ENCODE measurements at regions not wholly inside any gene's neighbourhood (a gene's known extent, or its start where the extent isn't known, plus 50 kb on each side); places are given as distances from the start of the nearest gene placed in this dataset.

- ATAC-seq = no peak
- intact Hi-C loops (cut with DNase I) = no loop called here
- no peak for DNase-seq (ENCODE audit: low spot score)
These were observed 69.6 kb upstream of the BARHL2 start for GRCh38 chr1:90786709-90787108.

GRCh38 chr1:90784186-90784847 lies 67.2 kb upstream of the BARHL2 start:
- ATAC-seq = no peak
- intact Hi-C loops (cut with DNase I) = no loop called here

GRCh38 chr1:90783181-90783580 lies 66.1 kb upstream of the BARHL2 start:
- intact Hi-C loops (cut with DNase I) = no loop called here
- DNase-seq (ENCODE audit: low spot score) = no peak
- no peak for ATAC-seq

More at GRCh38 chr1:90784186-90784847, 67.2 kb upstream of the BARHL2 start:
- no peak for DNase-seq (ENCODE audit: low spot score)

GRCh38 chr1:90782046-90782445 lies 64.9 kb upstream of the BARHL2 start:
- intact Hi-C loops (cut with DNase I) = no loop called here
- ATAC-seq (no peak), DNase-seq (ENCODE audit: low spot score) (no peak)

GRCh38 chr1:90781534-90781933 lies 64.4 kb upstream of the BARHL2 start:
- ATAC-seq (no peak), DNase-seq (ENCODE audit: low spot score) (no peak)
- intact Hi-C loops (cut with DNase I) = no loop called here

- DNase-seq (ENCODE audit: low spot score) (no peak), ATAC-seq (no peak)
- intact Hi-C loops (cut with DNase I) = no loop called here
These were observed 63.9 kb upstream of the BARHL2 start for GRCh38 chr1:90780981-90781380.

GRCh38 chr1:90779573-90779972 lies 62.5 kb upstream of the BARHL2 start:
- DNase-seq (ENCODE audit: low spot score) (no peak), ATAC-seq (no peak)
- intact Hi-C loops (cut with DNase I) = no loop called here

GRCh38 chr1:90778486-90778885 lies 61.4 kb upstream of the BARHL2 start:
- intact Hi-C loops (cut with DNase I) = no loop called here
- no peak for DNase-seq (ENCODE audit: low spot score)
- no peak for ATAC-seq

- intact Hi-C loops (cut with DNase I) = no loop called here
- DNase-seq (ENCODE audit: low spot score) (no peak), ATAC-seq (no peak)
These were observed 56.7 kb upstream of the BARHL2 start for GRCh38 chr1:90773812-90774211.

GRCh38 chr1:90768826-90769225 lies 51.7 kb upstream of the BARHL2 start:
- ATAC-seq = no peak
- intact Hi-C loops (cut with DNase I) = no loop called here

GRCh38 chr1:90768098-90768497 lies 51.0 kb upstream of the BARHL2 start:
- DNase-seq (ENCODE audit: low spot score) = no peak
- no peak for ATAC-seq
- intact Hi-C loops (cut with DNase I) = no loop called here

More at GRCh38 chr1:90768826-90769225, 51.7 kb upstream of the BARHL2 start:
- DNase-seq (ENCODE audit: low spot score) = no peak

Data from sciatic nerve (tissue), 2 donors.